ENCODE measurements at regions not wholly inside any gene's neighbourhood (a gene's known extent, or its start where the extent isn't known, plus 50 kb on each side); places are given as distances from the start of the nearest gene placed in this dataset.
"Not testable (repeated sequence)": the region's sequence is repeated elsewhere in the genome, so short reads cannot be mapped to it uniquely, and the experiment has no call there.

- DNase-seq: peak; percentile 58
Observed at GRCh38 chr3:107939691-107940442, 151.0 kb downstream of the CD47 start.

GRCh38 chr3:107938143-107938542, 152.7 kb downstream of the CD47 start:
- peak; percentile 78 for DNase-seq

- DNase-seq: no peak
Observed at GRCh38 chr3:107934808-107935207, 156.0 kb downstream of the CD47 start.

GRCh38 chr3:107933450-107933849, 157.4 kb downstream of the CD47 start:
- DNase-seq: no peak

GRCh38 chr3:107931326-107931725, 159.5 kb downstream of the CD47 start:
- no peak for DNase-seq

GRCh38 chr3:107929088-107929487, 161.7 kb downstream of the CD47 start:
- peak; percentile 21 for DNase-seq

- DNase-seq: peak; percentile 87
Observed at GRCh38 chr3:107928084-107928445, 162.8 kb downstream of the CD47 start.

GRCh38 chr3:107927361-107928083, 163.3 kb downstream of the CD47 start:
- peak; percentile 98 for DNase-seq

- DNase-seq: no peak
Observed at GRCh38 chr3:107925851-107926250, 165.0 kb downstream of the CD47 start.

GRCh38 chr3:107921038-107921437, 169.8 kb downstream of the CD47 start:
- no peak for DNase-seq

- no peak for DNase-seq
Observed at GRCh38 chr3:107920538-107920937, 170.3 kb downstream of the CD47 start.

- DNase-seq: no peak
Observed at GRCh38 chr3:107919239-107919638, 171.6 kb downstream of the CD47 start.

- DNase-seq: no peak
Observed at GRCh38 chr3:107916171-107916570, 174.7 kb downstream of the CD47 start.

GRCh38 chr3:107915706-107916105, 175.1 kb downstream of the CD47 start:
- no peak for DNase-seq

- no peak for DNase-seq
Observed at GRCh38 chr3:107913701-107914100, 177.1 kb downstream of the CD47 start.

- DNase-seq: no peak
Observed at GRCh38 chr3:107911337-107912000, 179.4 kb downstream of the CD47 start.

GRCh38 chr3:107910713-107911259, 180.0 kb downstream of the CD47 start:
- DNase-seq: no peak

GRCh38 chr3:107909583-107909982, 181.2 kb downstream of the CD47 start:
- not testable (repeated sequence) for DNase-seq

- no peak for DNase-seq
Observed at GRCh38 chr3:107907996-107908395, 182.8 kb downstream of the CD47 start.

GRCh38 chr3:107904536-107905066, 186.2 kb downstream of the CD47 start:
- no peak for DNase-seq

GRCh38 chr3:107899990-107900651, 190.7 kb downstream of the CD47 start:
- no peak for DNase-seq

GRCh38 chr3:107897471-107898061, 193.3 kb downstream of the CD47 start:
- DNase-seq: peak; percentile 63
